Endothelial cell of umbilical vein (primary cell): ENCODE measurements at regions not wholly inside any gene's neighbourhood (a gene's known extent, or its start where the extent isn't known, plus 50 kb on each side); places are given as distances from the start of the nearest gene placed in this dataset.

Experiments
- BruUV-seq: library from RNA; stranded (reverse); fragments of 400-500 nt; replicated peaks from 2 replicates; lab custom pipeline; 2021; lab: Mats Ljungman, UMichigan
- CTCF ChIA-PET: fragments of 300-600, 350-600 bp; sonication (Branson Sonifier 250); formaldehyde crosslinking; loops from one replicate; lab custom pipeline; 2021; ENCODE audit warnings: antibody characterized with exemption, inconsistent platforms; lab: Charles Lee
- POLR2A ChIA-PET: fragments of 300-600, 350-600 bp; sonication (Branson Sonifier 250); formaldehyde crosslinking; loops from one replicate; lab custom pipeline; 2021; ENCODE audit warnings: antibody characterized with exemption, inconsistent platforms; lab: Charles Lee
- DNase-seq: peaks from one replicate; pipeline ENCODE4 v3.0.0-alpha.2; 2011; ENCODE audit warnings: low read depth, low spot score
- FAIRE-seq: peaks from 2 replicates; lab custom pipeline; 2011; peaks lifted over from hg19 to GRCh38; lab: Jason Lieb, UNC
- H2AFZ ChIP-seq: 2 replicates; pipeline ENCODE4 v1.6.0; 2012; ENCODE audit warnings: low read depth, low read length, control low read depth, inconsistent platforms
- H3K27ac ChIP-seq: 2 replicates; pipeline ENCODE4 v1.5.1; 2011; ENCODE audit warnings: low read depth, mild to moderate bottlenecking, control low read depth, low read length, moderate library complexity; ENCODE audit not compliant: insufficient read depth
- H3K27me3 ChIP-seq, 2 experiments: 2 replicates each; pipeline versions ENCODE4 v1.6.0 to v1.6.1; 2011; ENCODE audit warnings: low read length in 2 of 2, mixed read lengths in 1 of 2; ENCODE audit not compliant: control insufficient read depth in 2 of 2, insufficient read depth in 2 of 2
- H3K36me3 ChIP-seq, 2 experiments: 2 replicates in 1 of 2; 3 replicates in 1 of 2; pipeline ENCODE4 v1.5.1; 2011; ENCODE audit warnings: low read length in 2 of 2, mild to moderate bottlenecking in 1 of 2, moderate library complexity in 1 of 2; ENCODE audit not compliant: control insufficient read depth in 2 of 2, insufficient read depth in 2 of 2; ENCODE audit errors: extremely low read depth in 1 of 2
- H3K4me1 ChIP-seq: 3 replicates; pipeline ENCODE4 v1.5.1; 2011; ENCODE audit warnings: mild to moderate bottlenecking, low read length; ENCODE audit not compliant: control insufficient read depth, insufficient read depth; ENCODE audit errors: extremely low read depth
- H3K4me2 ChIP-seq: 2 replicates; pipeline ENCODE4 v1.6.1; 2011; ENCODE audit warnings: low read length, control low read depth, mixed read lengths; ENCODE audit not compliant: insufficient read depth
- H3K4me3 ChIP-seq, 3 experiments: fragments of 200-600 bp in 1 of 3; sonication (generic), shearing (Covaris generic) in 1 of 3; replicated peaks in 1 of 3; 2 replicates each; pipeline ENCODE4 v1.5.1; 2011 to 2016; ENCODE audit warnings: control low read depth in 3 of 3, low read length in 3 of 3, mild to moderate bottlenecking in 2 of 3, inconsistent platforms in 1 of 3, low read depth in 1 of 3, moderate library complexity in 1 of 3; ENCODE audit not compliant: insufficient read depth in 1 of 3
- H3K79me2 ChIP-seq: 2 replicates; pipeline ENCODE4 v1.6.0; 2012; ENCODE audit warnings: low read length, inconsistent platforms; ENCODE audit not compliant: control insufficient read depth, insufficient read depth
- H3K9ac ChIP-seq: replicated peaks from 2 replicates; pipeline ENCODE3; 2011; ENCODE audit warnings: low read length, control low read depth; ENCODE audit not compliant: insufficient read depth; ENCODE audit errors: extremely low read depth
- H3K9me1 ChIP-seq: replicated peaks from 3 replicates; pipeline ENCODE4 v1.6.0; 2011; ENCODE audit warnings: mild to moderate bottlenecking, low read length; ENCODE audit not compliant: control insufficient read depth, insufficient read depth; ENCODE audit errors: extremely low read depth
- H3K9me3 ChIP-seq: replicated peaks from 2 replicates; pipeline ENCODE4 v1.5.1; 2012; ENCODE audit warnings: low read length, inconsistent platforms; ENCODE audit not compliant: control insufficient read depth, insufficient read depth
- H4K20me1 ChIP-seq: replicated peaks from 2 replicates; pipeline ENCODE3; 2011; ENCODE audit warnings: mild to moderate bottlenecking, low read length; ENCODE audit not compliant: control insufficient read depth, insufficient read depth; ENCODE audit errors: extremely low read depth
- EZH2 ChIP-seq: IDR thresholded peaks from 2 replicates; pipeline ENCODE4 v1.6.1; 2012; ENCODE audit warnings: borderline replicate concordance, low read depth, mild to moderate bottlenecking, moderate library complexity, low read length, inconsistent platforms; ENCODE audit not compliant: severe bottlenecking
- FOS ChIP-seq: IDR thresholded peaks from 2 replicates; pipeline ENCODE4 v1.6.1; 2011; ENCODE audit warnings: mild to moderate bottlenecking, low read length, moderate library complexity, borderline replicate concordance; ENCODE audit not compliant: insufficient read depth
- GATA2 ChIP-seq: IDR thresholded peaks from 2 replicates; pipeline ENCODE4 v1.7.0; 2011; ENCODE audit warnings: low read depth, mild to moderate bottlenecking, moderate library complexity, mixed read lengths, low read length; ENCODE audit not compliant: insufficient read length, insufficient read depth
- JUN ChIP-seq: IDR thresholded peaks from 2 replicates; pipeline ENCODE4 v1.6.1; 2011; ENCODE audit warnings: borderline replicate concordance, low read depth; ENCODE audit not compliant: insufficient read length, insufficient read depth
- MYC ChIP-seq: IDR thresholded peaks from one replicate; pipeline ENCODE4 v1.6.1; 2011; ENCODE audit warnings: mild to moderate bottlenecking, low read depth, low read length
- POLR2A ChIP-seq: IDR thresholded peaks from 2 replicates; pipeline ENCODE4 v1.6.1; 2012; ENCODE audit warnings: low read depth, mild to moderate bottlenecking, control low read depth, low read length
- POLR2AphosphoS5 ChIP-seq: IDR thresholded peaks from 2 replicates; pipeline ENCODE4 v1.6.1; 2012; ENCODE audit warnings: low read depth, mild to moderate bottlenecking, control low read depth, low read length, moderate library complexity; ENCODE audit not compliant: insufficient read depth
- dilution Hi-C: fragments of 300-500 bp; cut with MboI; formaldehyde crosslinking; loops from one replicate; pipeline ENCODE4 v1.15.0; 2019; ENCODE audit warnings: low sequenced_read_pairs; ENCODE audit not compliant: extremely low pct_ligation_motif_present
- intact Hi-C: fragments of 100-400 bp; cut with micrococcal nuclease; formaldehyde crosslinking; loops from one replicate; pipeline ENCODE4 v1.10.0; 2022
- TF ChIP-seq, protein P1 (sequence below): IDR thresholded peaks from 2 replicates; pipeline ENCODE4 v1.6.1; 2011; ENCODE audit not compliant: insufficient read depth, insufficient read length
- TF ChIP-seq, protein P2 (sequence below), 2 donors: IDR thresholded peaks; 1 replicate in 1 of 2; 2 replicates in 1 of 2; pipeline ENCODE4 v1.5.1; 2011; ENCODE audit warnings: low read length in 2 of 2, mild to moderate bottlenecking in 2 of 2, moderate library complexity in 2 of 2, control low read depth in 1 of 2, inconsistent platforms in 1 of 2, low read depth in 1 of 2; ENCODE audit not compliant: insufficient read depth in 1 of 2; ENCODE audit errors: extremely low read depth in 1 of 2

DNA sequence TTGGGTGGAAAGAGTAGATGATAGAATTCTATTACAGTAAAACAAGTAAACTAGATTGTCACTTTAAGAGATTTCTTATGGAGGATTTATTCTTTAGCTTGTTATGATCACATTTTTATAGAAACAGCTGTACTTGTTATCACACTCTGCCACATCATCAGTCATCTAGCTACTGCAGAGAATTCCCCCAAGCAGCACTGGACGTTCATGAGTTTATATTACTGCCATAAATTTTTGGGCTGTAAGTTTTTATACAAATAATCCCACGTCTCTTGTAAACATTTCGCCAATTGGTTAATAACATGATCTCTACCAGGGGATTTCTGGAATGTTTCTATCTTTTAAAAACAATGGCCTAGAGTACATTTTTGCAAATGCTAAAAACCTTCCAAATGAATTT, 238.8 kb downstream of the POLR1F start:
- intact Hi-C loops (no loop called here), dilution Hi-C loops (no loop called here)
- ChIA-PET POLR2A (no interaction called here), CTCF (no interaction called here)
- H3K36me3 ChIP-seq = no peaks in the 10 kb centered on the region
- H3K9me1 ChIP-seq = no peaks in the 10 kb centered on the region
- no peak overlapping the region for H3K9ac ChIP-seq
- FAIRE-seq (no peak), DNase-seq (no peak)
- no TSS peak for BruUV-seq
- no peaks in the 10 kb centered on the region for H3K27me3 ChIP-seq
- H3K79me2 ChIP-seq = no peaks in the 10 kb centered on the region
- H3K4me2 ChIP-seq = no peak overlapping the region
- no peaks in the 10 kb centered on the region for H4K20me1 ChIP-seq
- H3K27ac ChIP-seq = no peak overlapping the region
- no peak for TF ChIP-seq FOS
- TF ChIP-seq, protein P1, sequence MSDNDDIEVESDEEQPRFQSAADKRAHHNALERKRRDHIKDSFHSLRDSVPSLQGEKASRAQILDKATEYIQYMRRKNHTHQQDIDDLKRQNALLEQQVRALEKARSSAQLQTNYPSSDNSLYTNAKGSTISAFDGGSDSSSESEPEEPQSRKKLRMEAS = no peak
- TF ChIP-seq, protein P2, sequence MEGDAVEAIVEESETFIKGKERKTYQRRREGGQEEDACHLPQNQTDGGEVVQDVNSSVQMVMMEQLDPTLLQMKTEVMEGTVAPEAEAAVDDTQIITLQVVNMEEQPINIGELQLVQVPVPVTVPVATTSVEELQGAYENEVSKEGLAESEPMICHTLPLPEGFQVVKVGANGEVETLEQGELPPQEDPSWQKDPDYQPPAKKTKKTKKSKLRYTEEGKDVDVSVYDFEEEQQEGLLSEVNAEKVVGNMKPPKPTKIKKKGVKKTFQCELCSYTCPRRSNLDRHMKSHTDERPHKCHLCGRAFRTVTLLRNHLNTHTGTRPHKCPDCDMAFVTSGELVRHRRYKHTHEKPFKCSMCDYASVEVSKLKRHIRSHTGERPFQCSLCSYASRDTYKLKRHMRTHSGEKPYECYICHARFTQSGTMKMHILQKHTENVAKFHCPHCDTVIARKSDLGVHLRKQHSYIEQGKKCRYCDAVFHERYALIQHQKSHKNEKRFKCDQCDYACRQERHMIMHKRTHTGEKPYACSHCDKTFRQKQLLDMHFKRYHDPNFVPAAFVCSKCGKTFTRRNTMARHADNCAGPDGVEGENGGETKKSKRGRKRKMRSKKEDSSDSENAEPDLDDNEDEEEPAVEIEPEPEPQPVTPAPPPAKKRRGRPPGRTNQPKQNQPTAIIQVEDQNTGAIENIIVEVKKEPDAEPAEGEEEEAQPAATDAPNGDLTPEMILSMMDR (IDR thresholded peaks at IDR 0.05; ENCODE audit: extremely low read depth in 1 of 2, insufficient read depth in 1 of 2, low read depth in 1 of 2, low read length in 2 of 2) = no peak
- no peak for TF ChIP-seq GATA2
- TF ChIP-seq JUN = no peak
- TF ChIP-seq POLR2A = no peak
- H3K9me3 ChIP-seq = no peaks in the 10 kb centered on the region
- no peak overlapping the region for H2AFZ ChIP-seq
- H3K4me1 ChIP-seq = no peaks in the 10 kb centered on the region
- H3K4me3 ChIP-seq = no peak overlapping the region

GRCh38 chr7:19465861-19466260, 243.0 kb downstream of the POLR1F start:
- Histone ChIP-seq H2AFZ (no peak overlapping the region), H3K4me1 (no peaks in the 10 kb centered on the region), H3K4me2 (no peak overlapping the region), H3K27me3 (no peaks in the 10 kb centered on the region), H3K36me3 (no peaks in the 10 kb centered on the region), H3K9ac (no peak overlapping the region), H3K4me3 (no peak overlapping the region), H3K79me2 (no peaks in the 10 kb centered on the region), H3K9me3 (no peaks in the 10 kb centered on the region), H4K20me1 (no peaks in the 10 kb centered on the region), H3K27ac (no peak overlapping the region), H3K9me1 (no peaks in the 10 kb centered on the region)
- POLR2A ChIA-PET = no interaction called here
- DNase-seq = no peak
- intact Hi-C loops = no loop called here
- CTCF ChIA-PET = no interaction called here
- BruUV-seq = no TSS peak
- TF ChIP-seq FOS (no peak), POLR2A (no peak), MYC (no peak), EZH2 (no peak), POLR2AphosphoS5 (no peak), JUN (no peak), GATA2 (no peak)
- TF ChIP-seq, protein P1 = no peak
- TF ChIP-seq, protein P2 (IDR thresholded peaks at IDR 0.05; ENCODE audit: extremely low read depth in 1 of 2, insufficient read depth in 1 of 2, low read depth in 1 of 2, low read length in 2 of 2) = no peak
- FAIRE-seq = no peak
- dilution Hi-C loops = no loop called here
